ENCODE measurements at regions not wholly inside any gene's neighbourhood (a gene's known extent, or its start where the extent isn't known, plus 50 kb on each side); places are given as distances from the start of the nearest gene placed in this dataset.

DNA sequence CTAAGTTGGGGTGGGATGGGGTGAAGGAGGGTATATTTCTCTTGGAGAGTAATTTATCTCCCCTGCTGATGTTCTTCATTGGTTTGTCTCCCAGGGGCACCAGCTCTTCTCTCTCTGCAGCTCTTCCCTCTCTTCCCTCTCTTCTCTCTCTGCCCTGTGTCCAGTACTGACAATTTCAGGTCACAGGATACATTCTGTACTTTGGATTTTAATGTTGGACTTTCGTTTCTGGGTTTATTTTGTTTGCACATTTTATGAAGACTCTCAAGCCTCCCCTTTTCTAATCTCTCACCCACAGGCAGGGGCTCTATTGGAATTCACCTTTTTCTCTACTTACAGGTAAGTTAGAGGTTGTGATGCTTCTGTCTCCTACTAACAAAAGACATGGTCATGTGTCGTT, 165.5 kb downstream of the CPEB2 start:
- TF ChIP-seq, protein P1, sequence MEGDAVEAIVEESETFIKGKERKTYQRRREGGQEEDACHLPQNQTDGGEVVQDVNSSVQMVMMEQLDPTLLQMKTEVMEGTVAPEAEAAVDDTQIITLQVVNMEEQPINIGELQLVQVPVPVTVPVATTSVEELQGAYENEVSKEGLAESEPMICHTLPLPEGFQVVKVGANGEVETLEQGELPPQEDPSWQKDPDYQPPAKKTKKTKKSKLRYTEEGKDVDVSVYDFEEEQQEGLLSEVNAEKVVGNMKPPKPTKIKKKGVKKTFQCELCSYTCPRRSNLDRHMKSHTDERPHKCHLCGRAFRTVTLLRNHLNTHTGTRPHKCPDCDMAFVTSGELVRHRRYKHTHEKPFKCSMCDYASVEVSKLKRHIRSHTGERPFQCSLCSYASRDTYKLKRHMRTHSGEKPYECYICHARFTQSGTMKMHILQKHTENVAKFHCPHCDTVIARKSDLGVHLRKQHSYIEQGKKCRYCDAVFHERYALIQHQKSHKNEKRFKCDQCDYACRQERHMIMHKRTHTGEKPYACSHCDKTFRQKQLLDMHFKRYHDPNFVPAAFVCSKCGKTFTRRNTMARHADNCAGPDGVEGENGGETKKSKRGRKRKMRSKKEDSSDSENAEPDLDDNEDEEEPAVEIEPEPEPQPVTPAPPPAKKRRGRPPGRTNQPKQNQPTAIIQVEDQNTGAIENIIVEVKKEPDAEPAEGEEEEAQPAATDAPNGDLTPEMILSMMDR (IDR thresholded peaks at IDR 0.05; ENCODE audit: insufficient read depth, low read length, poor library complexity, severe bottlenecking): no peak
- no peak for TF ChIP-seq EZH2phosphoT487 (conservative IDR thresholded peaks at IDR 0.05; ENCODE audit: low read length)

Data from SU-DHL-6 (cell line).